ENCODE measurements at regions not wholly inside any gene's neighbourhood (a gene's known extent, or its start where the extent isn't known, plus 50 kb on each side); places are given as distances from the start of the nearest gene placed in this dataset.
"Not testable (repeated sequence)": the region's sequence is repeated elsewhere in the genome, so short reads cannot be mapped to it uniquely, and the experiment has no call there.

- peak; percentile 93 for DNase-seq (ENCODE audit: low read depth)
- peak; percentile 97 for TF ChIP-seq CTCF (conservative IDR thresholded peaks at IDR 0.05; ENCODE audit: low read depth, low read length)
- H3K4me3 ChIP-seq (ENCODE audit: low read depth, low read length) = no peak overlapping the region
Measured at GRCh38 chr12:11486623-11487444, 91.5 kb upstream of the PRB2 start.

GRCh38 chr12:11496157-11496851 lies 100.9 kb upstream of the PRB2 start:
- no peak for DNase-seq (ENCODE audit: low read depth)

GRCh38 chr12:11497438-11497837 lies 102.1 kb upstream of the PRB2 start:
- no peak for TF ChIP-seq CTCF (conservative IDR thresholded peaks at IDR 0.05; ENCODE audit: low read depth, low read length)
- no peak overlapping the region for H3K4me3 ChIP-seq (ENCODE audit: low read depth, low read length)
- no peak for DNase-seq (ENCODE audit: low read depth)

More at GRCh38 chr12:11496157-11496851, 100.9 kb upstream of the PRB2 start:
- TF ChIP-seq CTCF (conservative IDR thresholded peaks at IDR 0.05; ENCODE audit: low read depth, low read length) = no peak
- no peak overlapping the region for H3K4me3 ChIP-seq (ENCODE audit: low read depth, low read length)

- DNase-seq (ENCODE audit: low read depth) = no peak
- H3K4me3 ChIP-seq (ENCODE audit: low read depth, low read length) = no peak overlapping the region
- TF ChIP-seq CTCF (conservative IDR thresholded peaks at IDR 0.05; ENCODE audit: low read depth, low read length) = no peak
Measured at GRCh38 chr12:11497995-11498394, 102.6 kb upstream of the PRB2 start.

- DNase-seq (ENCODE audit: low read depth); H3K4me3 ChIP-seq (ENCODE audit: low read depth, low read length): not testable (repeated sequence)
- TF ChIP-seq CTCF (conservative IDR thresholded peaks at IDR 0.05; ENCODE audit: low read depth, low read length) = peak; percentile 42
Measured at GRCh38 chr12:11498574-11498973, 103.2 kb upstream of the PRB2 start.

- no peak for DNase-seq (ENCODE audit: low read depth)
- no peak for TF ChIP-seq CTCF (conservative IDR thresholded peaks at IDR 0.05; ENCODE audit: low read depth, low read length)
- H3K4me3 ChIP-seq (ENCODE audit: low read depth, low read length) = no peak overlapping the region
Measured at GRCh38 chr12:11499806-11500187, 104.4 kb upstream of the PRB2 start.
